HG03469 (cell line): ENCODE measurements at regions not wholly inside any gene's neighbourhood (a gene's known extent, or its start where the extent isn't known, plus 50 kb on each side); places are given as distances from the start of the nearest gene placed in this dataset.

Experiments
- ATAC-seq: cut with Tn5 transposase; IDR thresholded peaks from one replicate; pipeline ENCODE4 v1.9.1; 2021; ENCODE audit warnings: mild to moderate bottlenecking, moderate library complexity, moderate number of reproducible peaks; ENCODE audit not compliant: unreplicated experiment

DNA sequence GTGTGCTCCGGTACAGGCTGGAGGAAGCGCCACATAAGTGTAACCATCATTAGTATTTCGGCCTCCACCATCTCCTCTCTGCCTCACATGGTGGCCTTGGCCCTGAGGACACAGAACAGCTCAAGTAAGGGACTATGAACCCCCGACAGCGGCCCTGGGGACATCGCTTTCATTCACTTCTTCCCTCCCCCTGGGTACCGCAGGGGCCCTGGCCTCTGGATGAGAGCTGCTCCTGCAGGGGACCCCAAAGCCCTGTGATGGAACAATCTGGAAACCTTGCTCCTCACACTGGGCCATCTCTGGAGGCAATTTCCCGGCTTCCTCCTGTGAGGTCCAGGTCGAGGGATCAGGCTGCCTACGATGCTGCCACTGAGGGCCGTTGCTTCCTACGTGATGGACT is 565.5 kb downstream of the BRD1 start:
- ATAC-seq, result no peak

DNA sequence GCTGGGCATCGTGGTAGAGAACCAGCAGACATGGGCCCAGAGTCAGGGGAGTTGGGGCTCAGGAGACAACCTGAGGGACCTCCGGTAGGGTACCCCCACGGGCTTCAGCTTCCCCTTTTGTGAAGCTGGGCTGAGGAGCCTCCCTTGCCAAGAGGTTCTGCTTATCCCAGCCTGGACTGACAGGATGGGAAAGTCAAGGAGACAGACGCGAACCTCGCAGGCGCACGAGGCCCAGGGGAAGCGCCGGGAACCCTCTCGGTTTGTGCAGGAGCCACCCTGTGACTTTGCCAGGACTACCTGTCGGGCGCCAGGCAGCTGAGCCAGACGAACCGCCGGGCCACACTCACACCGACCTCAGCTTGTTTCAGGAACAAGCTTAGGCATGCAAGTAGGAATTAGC is 566.1 kb downstream of the BRD1 start:
- no peak for ATAC-seq

DNA sequence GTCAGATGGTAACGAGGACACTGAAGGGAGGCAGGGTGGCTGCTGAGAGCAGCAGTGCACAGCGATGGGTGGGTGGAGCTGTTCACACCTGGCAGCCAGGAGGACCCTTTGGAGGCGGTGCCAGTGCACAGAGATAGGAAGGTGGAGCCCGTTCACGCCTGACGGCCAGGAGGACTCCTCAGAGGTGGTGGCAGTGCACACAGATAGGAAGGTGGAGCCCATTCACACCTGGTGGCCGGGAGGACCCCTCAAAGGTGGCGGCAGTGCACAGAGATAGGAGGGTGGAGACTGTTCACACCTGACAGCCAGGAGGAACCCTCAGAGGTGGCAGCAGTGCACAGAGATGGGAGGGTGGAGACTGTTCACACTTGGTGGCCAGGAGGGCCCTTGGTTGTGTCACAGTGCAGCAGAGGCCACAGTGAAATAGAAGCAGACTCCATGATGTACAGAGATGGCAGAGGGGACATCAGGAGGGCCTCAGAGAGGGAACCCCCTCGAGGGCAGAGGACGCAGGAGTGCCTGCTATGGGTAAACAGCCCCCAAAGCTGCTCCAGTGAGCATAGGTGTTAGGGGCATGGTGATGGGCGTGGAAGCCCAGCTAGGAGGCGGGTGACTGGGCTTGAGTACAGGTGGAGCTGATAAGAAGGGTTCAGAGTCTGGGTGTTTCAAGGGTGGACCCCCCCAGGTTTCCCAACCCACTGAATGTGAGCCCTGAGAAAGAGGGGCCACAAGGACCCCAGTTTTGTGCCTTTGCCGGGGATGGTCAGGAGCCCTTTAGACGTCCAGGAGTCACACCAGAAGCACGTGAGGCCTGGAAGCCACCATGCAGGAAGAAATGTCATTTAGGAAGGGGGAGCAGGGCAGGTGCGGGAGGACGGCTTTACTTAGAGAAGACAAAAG is 566.7 kb downstream of the BRD1 start:
- no peak for ATAC-seq

DNA sequence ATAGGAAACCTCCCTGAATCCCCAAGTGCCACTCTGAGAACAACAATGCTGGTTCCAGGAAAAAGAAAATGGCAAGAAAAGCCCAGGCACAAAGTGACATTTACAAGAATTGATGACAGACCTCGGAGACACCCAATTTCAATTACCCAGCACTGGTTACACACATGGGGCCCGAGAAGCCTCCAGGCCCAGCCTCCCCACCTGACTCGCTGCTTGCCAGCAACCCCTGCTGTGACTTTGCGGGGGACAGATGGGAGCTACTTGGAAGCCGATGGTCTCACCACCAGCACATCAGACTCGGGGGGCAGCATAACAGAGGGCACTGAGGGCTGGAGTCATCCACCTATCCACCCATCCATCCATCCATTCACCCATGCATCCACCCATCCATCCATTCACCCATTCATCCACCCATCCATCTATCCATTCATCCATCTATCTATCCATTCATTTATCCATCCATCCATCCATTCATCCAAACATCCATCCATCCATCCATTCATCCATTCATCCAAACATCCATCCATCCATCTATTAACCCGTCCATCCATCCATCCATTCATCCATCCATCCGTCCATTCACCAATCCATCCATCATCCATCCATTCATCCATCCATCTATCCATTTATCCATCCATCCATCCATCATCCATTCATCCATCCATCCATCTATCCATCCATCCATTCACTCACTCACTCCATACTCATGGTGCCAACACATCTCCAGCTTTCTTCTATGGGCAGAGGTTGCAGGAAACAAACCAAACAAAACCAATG is 567.6 kb downstream of the BRD1 start:
- no peak for ATAC-seq

DNA sequence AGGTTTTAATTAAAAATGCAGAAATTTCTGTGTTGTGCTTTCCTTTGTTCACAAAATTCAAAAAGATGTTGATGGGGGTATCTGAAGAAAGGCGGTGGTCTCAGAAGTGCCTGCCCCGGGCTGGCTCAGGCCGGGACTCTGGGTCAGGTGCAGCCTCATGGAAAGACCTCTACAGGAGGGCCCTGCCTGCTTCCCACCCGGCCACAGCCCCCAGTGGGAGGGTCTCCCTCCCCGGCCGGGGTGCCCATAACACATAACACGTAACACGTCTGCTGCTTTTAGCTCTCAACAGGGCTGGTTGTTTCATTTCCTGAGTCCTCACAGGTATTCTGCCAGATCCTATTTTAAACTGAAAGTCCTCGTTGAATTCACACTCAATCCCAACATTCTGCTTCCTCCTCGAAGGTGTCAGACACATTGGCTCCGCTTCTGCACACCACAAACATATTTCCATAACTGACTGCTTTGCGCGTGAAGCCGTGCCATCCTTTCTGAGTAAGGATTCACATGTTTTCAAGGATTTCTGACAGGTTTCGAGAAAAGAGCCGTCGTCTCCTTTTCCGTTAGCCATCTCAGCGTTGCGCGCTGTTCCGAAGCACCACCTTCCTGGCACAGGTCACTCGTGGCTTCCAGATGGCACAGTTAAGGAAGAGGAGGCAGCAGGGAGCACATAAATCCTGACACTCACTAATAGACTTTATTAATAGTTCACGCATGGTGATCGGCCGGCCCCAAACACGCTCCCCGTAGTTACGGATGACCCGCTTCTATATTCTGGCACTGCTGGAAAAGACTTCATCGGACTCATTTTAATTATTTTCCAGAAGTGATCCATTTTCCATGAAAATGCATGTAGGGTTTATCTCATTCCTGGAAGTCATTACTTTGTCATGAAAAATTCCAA is 569.3 kb downstream of the BRD1 start:
- ATAC-seq, result no peak

DNA sequence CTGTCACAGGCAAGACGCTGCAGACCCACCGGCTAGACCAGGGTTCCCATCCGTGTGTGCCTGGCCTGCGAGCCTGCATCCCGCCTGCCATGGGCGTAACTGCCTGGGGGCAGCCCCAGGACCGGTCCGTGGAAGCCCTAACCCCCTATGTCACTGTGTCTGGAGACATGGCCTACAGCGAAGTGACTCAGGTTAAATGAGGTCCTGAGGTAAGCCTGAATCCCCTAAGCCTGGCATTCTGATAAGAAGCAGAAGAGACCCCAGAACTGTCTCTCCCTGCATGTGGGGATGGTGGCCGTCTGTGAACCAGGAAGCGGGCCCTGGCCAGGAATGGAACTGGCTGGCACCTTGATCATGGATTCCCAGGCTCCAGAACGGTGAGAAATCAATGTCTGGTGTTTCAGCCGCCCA is 570.1 kb downstream of the BRD1 start:
- ATAC-seq, result no peak

DNA sequence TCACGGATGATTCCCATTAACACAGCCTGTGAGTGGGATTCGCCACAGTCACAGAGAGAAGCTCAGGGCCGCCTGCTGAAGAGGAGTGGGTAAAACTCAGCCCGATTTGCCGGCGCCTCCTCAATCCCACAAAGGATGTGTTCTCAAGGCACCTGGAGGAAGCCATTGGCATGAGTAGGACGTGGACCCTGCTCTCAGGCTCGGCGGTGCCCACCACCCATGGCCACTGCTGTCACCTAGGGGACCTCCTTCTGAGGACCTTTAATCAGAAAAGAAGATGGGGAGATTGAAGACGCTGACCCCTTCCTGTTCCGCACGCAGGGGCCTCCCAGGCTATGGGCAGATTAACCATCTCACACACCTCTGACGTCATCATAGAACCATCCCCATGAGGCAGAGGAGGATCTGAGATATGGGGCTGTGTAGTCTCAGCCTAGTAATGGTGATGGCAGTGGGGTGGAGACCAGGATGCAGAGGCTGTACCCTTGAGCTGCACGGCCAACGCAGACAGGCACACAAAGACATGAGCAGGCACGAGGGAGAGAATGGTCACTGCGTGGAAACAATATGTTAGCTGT is 571.8 kb downstream of the BRD1 start:
- no peak for ATAC-seq

DNA sequence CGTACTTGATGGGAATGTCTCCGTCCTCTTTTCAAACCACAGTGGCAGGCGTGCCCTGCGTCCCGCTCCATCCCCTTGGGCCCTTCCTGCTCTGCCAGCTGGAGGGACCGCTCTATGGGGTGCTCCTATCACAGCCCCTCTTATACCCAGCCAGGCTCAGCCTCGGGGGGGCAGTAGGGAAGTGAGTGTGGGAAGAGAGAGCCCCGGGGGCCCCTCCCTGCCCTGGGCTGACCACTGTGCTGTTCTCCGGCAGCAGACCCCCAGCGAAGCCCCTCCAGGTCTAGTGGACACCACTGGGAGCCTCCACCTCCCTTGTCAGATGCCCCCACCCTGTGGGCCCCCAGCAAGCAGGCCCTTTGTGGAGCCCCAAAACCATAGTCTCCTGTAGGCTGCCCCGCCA is 572.5 kb downstream of the BRD1 start:
- ATAC-seq, result no peak

DNA sequence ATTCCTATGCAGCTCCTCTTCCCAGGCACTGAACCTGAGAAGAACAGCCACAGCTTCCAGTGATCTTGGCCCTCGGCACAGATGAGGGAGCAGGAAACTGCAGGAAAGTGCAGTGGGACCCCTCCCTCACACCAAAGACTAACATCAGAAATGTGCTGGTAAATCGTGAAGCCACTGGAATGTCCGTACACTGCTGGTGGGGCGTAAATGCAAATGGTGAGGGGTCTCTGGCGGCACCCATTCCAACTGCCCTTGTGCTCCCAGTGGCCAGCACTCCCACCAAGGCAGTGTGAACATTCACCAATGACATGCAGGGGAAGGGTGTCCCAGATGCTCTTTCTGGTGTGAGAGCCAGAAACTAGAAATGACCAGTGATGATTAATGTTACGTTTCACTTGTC is 574.0 kb downstream of the BRD1 start:
- ATAC-seq, result no peak

DNA sequence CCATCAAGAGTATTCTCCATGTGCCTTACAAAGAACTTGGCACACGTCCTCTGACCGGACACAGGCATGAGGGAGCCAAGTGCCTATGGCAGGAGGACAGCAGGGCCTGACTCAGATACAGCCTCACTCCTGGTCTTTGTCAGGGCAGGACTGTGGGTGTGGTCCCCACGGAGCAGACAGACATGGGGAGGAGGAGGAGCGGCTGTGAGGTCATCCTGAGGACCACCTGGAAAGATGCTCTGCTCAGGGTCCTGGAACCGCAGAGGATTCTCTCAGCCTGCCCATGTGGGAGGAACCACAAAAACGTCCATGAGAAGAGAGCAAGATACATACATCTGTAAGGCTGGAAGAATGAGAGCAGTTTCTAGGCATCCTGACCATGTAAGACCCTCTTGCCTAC is 576.3 kb downstream of the BRD1 start:
- ATAC-seq, result no peak

DNA sequence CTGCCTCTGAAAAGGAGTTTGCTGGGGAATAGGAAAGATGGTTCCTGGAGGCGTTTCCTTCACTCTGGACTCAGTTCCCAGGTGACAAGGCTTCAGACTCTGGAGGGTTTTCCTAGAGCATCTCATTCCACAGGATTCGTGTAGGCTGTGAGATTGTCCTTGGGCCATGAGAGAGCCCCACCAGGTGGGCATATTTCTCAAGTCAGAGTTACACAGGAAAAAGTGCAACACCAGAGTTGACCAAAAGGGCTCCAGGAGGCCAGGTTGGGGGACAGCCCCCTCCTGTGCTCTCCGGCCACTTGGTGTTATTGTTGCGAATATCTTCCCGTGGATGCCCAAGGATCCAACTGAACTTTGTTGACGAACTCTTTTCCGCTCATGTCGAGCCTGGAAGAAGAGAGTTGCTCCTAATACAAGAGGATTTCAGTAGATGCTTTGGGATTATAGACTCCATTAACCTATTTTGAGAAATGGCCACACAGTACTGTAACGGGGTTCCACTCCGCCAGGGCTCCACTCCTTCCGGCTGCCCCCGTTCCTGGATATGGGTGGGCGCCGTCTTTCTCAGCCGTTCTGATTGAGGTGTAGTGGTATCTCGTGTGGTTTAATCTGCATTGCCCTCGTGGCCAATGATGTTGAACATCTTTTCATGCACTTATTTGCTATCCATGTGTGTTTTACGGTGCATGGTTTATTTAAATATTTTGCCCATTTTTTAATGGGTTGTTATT is 580.3 kb downstream of the BRD1 start:
- ATAC-seq, result no peak

DNA sequence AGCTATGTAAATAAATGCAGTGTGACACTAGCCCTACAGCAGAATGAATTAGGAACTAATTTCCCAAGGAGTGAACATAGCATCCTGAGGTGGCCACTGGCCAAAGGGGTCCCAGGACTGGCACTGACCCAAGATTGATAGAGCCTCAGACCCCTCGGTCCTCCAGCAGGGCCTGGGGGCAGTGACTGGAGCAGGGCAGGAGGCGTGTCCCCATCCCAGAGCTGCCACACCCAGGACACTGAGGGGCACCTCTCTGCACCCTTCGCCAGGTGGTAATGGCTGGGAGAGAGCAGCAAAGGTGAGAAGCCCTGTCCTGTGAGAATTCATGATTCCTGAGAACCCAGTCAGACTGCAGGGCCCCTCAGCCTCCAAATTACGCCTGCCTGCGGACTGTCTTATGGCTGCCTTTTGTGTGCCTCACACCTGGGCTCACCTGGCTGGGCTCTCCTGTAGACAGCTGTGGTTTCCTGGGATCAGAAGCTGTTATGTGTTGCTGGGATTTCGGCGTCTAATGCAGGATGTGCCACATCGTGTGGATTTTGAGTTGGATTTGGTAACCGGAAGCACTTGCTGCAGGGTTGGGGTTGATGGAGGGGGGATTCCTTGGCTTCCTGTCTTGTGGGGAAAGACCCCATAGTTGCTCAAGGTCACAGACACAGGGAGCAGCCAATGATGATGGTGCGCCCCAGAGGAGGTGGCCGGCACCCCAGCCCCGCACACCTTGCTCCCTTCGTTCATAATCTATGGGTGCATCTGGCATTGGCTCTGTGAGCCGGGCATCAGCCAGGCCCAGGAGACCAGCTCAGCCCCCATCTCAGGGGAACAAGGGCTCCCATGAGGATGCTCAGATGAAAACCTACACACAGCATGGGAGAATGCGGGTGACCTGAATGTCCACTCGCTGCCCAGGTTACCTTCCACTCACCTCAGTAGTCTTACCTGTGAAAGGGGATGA is 582.9 kb downstream of the BRD1 start:
- ATAC-seq, result no peak

DNA sequence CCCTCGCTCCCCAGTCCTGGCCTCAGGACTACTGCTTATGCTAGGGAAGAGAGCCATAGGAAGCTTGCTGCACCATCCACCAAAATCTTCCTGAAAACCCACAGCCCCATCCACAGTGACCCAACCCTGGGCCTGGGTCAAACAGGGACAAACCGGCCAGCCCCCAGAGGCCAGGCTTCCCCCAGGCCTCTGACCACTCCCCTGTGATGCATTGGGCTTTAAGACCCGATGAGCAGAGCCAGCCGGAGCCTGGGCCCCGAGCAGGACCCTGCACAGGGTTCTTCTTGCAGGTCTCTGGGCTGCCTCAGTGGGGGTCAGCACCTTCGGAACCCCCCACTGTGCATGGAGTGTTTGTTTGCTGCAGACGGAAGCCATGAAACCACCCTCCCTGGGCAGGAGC is 583.7 kb downstream of the BRD1 start:
- no peak for ATAC-seq

DNA sequence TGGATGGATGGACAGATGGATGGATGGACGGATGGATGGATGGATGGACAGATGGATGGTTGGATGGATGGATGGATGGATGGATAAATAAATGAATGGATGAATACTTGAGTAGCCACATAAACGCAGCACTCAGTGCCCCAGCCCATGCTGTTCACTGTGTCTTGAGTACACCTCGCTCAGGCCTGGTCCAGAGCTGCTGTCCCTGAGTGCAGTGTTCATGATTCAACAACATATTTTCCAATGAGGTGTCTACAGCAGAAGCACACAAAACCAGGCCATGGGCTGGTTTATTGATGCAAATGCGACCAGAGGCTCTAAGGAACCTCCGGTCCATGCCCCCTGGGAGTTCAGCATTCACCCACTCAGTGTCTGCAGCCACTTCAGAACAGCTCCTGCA is 584.3 kb downstream of the BRD1 start:
- no peak for ATAC-seq

DNA sequence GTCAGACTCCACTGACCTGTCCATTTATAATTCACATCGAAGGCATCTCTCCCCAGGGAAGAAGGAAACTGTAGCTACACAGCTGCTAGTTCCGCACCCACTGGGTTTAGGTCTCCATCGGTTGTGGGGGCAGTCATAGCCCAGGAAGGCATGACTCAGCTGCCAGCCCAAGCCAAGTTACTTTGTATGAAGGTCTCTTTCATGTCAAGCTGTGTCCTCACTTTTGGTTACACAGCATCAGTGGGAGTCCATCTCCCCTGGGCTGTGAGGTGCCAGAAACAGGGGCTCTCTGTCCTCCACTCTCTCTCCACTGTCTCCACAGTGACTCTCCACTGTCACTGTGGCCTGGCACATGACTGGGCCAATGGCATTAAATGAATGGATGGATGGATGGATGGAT is 585.2 kb downstream of the BRD1 start:
- ATAC-seq, result no peak

DNA sequence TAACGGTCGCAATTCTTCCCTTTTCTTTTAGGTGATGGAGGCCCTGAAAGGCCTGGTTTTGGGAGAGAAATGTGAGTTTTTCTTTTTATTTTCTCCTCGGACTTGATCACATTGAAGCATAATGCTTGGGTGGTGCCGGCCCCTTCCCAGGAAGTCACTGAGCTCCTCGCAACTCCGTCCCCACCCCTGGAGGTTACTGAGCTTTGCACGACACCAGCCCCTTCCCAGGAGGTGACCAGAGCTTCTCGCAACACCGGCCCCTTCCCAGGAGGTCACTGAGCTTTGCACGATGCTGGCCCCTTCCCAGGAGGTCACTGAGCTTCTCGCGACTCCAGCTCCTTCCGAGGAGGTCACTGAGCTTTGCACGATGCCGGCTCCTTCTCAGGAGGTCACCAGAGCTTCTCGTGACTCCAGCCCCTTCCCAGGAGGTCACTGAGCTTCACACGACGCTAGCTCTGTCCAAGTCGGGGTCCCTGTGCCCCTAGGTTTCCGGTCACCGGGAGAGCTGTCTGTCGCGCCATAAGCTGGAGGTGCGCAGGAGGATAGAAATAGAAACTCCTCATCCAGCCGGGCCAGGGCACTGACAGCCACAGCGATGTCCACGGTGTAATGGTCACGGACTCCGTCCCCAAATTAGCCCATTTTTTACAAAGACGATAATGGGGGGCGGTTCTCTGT is 586.4 kb downstream of the BRD1 start:
- no peak for ATAC-seq

DNA sequence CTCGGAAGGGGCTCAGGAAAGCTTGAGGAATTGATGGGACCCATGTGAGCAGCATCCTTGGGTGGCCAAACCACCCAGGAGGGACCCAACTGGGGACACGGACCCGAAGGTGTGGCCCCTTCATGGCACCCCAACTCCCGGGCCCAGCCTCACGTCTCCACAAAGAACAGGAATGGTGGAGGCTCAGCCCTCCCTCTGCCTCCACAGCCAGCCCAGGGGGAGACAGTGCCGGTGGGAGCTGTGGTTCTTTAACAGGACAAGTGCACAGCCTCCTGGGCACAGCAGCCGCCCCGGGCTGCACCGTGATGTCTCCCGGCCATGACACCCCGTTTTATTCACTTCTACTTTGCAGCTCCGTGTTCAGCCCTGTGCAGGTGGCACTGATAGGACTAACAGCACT is 587.2 kb downstream of the BRD1 start:
- no peak for ATAC-seq

DNA sequence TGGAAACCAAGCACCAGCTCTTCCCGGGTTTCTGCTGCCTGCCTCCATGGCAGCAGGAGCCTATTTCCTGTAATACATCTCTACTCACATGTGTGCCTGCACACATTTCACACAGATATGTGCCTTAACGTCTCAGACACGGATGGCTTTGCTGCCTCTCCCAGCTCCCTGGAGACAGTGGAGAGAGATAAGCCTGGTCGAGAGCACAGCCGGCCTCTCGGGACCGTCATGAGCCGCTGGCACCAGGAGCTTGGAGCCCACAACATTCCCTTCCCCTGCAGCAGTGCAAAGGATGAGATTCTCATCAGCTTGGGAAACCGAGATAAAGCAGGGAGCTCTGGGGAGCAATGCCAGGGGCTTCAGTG is 587.7 kb downstream of the BRD1 start:
- ATAC-seq, result no peak
